ENCODE measurements at regions not wholly inside any gene's neighbourhood (a gene's known extent, or its start where the extent isn't known, plus 50 kb on each side); places are given as distances from the start of the nearest gene placed in this dataset.

GRCh38 chr4:158459085-158459820 is 62.4 kb upstream of the RXFP1 start (continued):
- TF ChIP-seq WRNIP1 (IDR thresholded peaks at IDR 0.05; ENCODE audit: borderline replicate concordance, low read depth, low read length) (no peak), ZNF24 (IDR thresholded peaks at IDR 0.05) (no peak), MEF2B (IDR thresholded peaks at IDR 0.05; ENCODE audit: partially characterized antibody, poor library complexity, severe bottlenecking) (no peak), IKZF1 (conservative IDR thresholded peaks at IDR 0.05) (no peak), ZBED1 (IDR thresholded peaks at IDR 0.05; ENCODE audit: borderline replicate concordance) (no peak)

- H3K27ac ChIP-seq (ENCODE audit: control insufficient read depth, insufficient read depth): no peak overlapping the region
- no peaks in the 10 kb centered on the region for H3K9me3 ChIP-seq (replicated peaks; ENCODE audit: control insufficient read depth, insufficient read depth, low read length)
- in situ Hi-C loops (cut with MboI): no loop called here
- DNase-seq (ENCODE audit: low read depth, low spot score) (no peak), FAIRE-seq (no peak), ATAC-seq (no peak)
- RAD21 ChIA-PET (ENCODE audit: unreplicated experiment): no interaction called here
- no peaks in the 10 kb centered on the region; a peak in 1 of 4 replicates for H3K27me3 ChIP-seq (replicated peaks in 1 of 2; ENCODE audit: control insufficient read depth in 2 of 2, insufficient read depth in 2 of 2, low read length in 1 of 2)
- H2AFZ ChIP-seq (ENCODE audit: control insufficient read depth, low read depth, low read length): no peak overlapping the region
- WGBS (ENCODE audit: insufficient coverage, insufficient replicate concordance, low lambda C conversion rate, missing lambda C conversion rate): 9% methylated on average over 2 of the region's 2 CpGs
- H3K9ac ChIP-seq (ENCODE audit: control insufficient read depth, insufficient read depth, low read length): no peak overlapping the region
- H3K4me1 ChIP-seq (ENCODE audit: control insufficient read depth, insufficient read depth, low read length): no peaks in the 10 kb centered on the region
- no TSS peak for BruUV-seq (replicated peaks)
- POLR2A ChIA-PET: no interaction called here
- CTCF ChIA-PET: no interaction called here
- no peaks in the 10 kb centered on the region for H3K79me2 ChIP-seq (ENCODE audit: control insufficient read depth, insufficient read depth, low read length)
- SMC1A ChIA-PET (ENCODE audit: uncharacterized antibody, unreplicated experiment): no interaction called here
- H4K20me1 ChIP-seq (ENCODE audit: control insufficient read depth, insufficient read depth): no peaks in the 10 kb centered on the region
- no peak overlapping the region for H3K4me3 ChIP-seq
- H3K4me2 ChIP-seq (ENCODE audit: control insufficient read depth, insufficient read depth): no peak overlapping the region
- H3K36me3 ChIP-seq (ENCODE audit: control insufficient read depth in 2 of 2, insufficient read depth in 2 of 2, low read length in 1 of 2): no peaks in the 10 kb centered on the region
- intact Hi-C loops (cut with micrococcal nuclease; ENCODE audit: unreplicated experiment): no loop called here
- no peak for TF ChIP-seq NFIC (IDR thresholded peaks at IDR 0.05; ENCODE audit: low read depth, low read length)
- no peak for TF ChIP-seq USF1 (IDR thresholded peaks at IDR 0.05; ENCODE audit: borderline replicate concordance, extremely low read length, insufficient read depth, low read depth, low read length)
- no peak for TF ChIP-seq RELA (IDR thresholded peaks at IDR 0.05; ENCODE audit: borderline replicate concordance, partially characterized antibody)
- no peak for TF ChIP-seq SIN3A (IDR thresholded peaks at IDR 0.05; ENCODE audit: low read depth, low read length)
- TF ChIP-seq SMC3 (IDR thresholded peaks at IDR 0.05; ENCODE audit: borderline replicate concordance, low read length): no peak
- no peak for TF ChIP-seq CHD1 (IDR thresholded peaks at IDR 0.05; ENCODE audit: low read depth, low read length)
- TF ChIP-seq ASH2L (IDR thresholded peaks at IDR 0.05; ENCODE audit: borderline replicate concordance, low read depth): no peak
- no peak for TF ChIP-seq ZBTB11 (CRISPR knock-in tag; IDR thresholded peaks at IDR 0.05)
- no peak for TF ChIP-seq RCOR1 (conservative IDR thresholded peaks at IDR 0.05; ENCODE audit: low read depth, low read length)
- no peak for TF ChIP-seq STAT3 (IDR thresholded peaks at IDR 0.05; ENCODE audit: low read depth, low read length)
- TF ChIP-seq SP1 (IDR thresholded peaks at IDR 0.05; ENCODE audit: low read depth, low read length): no peak
- TF ChIP-seq DPF2 (IDR thresholded peaks at IDR 0.05): no peak
- no peak for TF ChIP-seq POLR2AphosphoS5 (IDR thresholded peaks at IDR 0.05; ENCODE audit: low read length)
- no peak for TF ChIP-seq MEF2B (IDR thresholded peaks at IDR 0.05; ENCODE audit: partially characterized antibody, poor library complexity, severe bottlenecking)
- TF ChIP-seq KAT2A (conservative IDR thresholded peaks at IDR 0.05; ENCODE audit: control insufficient read depth, low read depth, low read length): no peak
- TF ChIP-seq CREM (IDR thresholded peaks at IDR 0.05; ENCODE audit: low read depth): no peak
- no peak for TF ChIP-seq POU2F2 (IDR thresholded peaks at IDR 0.05; ENCODE audit: borderline replicate concordance, low read depth, low read length)
- TF ChIP-seq YY1 (IDR thresholded peaks at IDR 0.05; ENCODE audit: low read depth, low read length): no peak
These were observed 60.3 kb upstream of the RXFP1 start for GRCh38 chr4:158461336-158461735.

Data from GM12878 (cell line).